NCI-H69 (cell line): ENCODE measurements at regions not wholly inside any gene's neighbourhood (a gene's known extent, or its start where the extent isn't known, plus 50 kb on each side); places are given as distances from the start of the nearest gene placed in this dataset.

Experiments
- DNase-seq: peaks from one replicate; lab custom pipeline; 2025; lab: John Stamatoyannopoulos, UW

GRCh38 chr7:115707258-115708012 lies 323.1 kb downstream of the TFEC start:
- DNase-seq, result peak; percentile 100

GRCh38 chr7:115704884-115705283 lies 325.7 kb downstream of the TFEC start:
- peak; percentile 90 for DNase-seq

- DNase-seq, result peak; percentile 76
Measured at GRCh38 chr7:115701141-115701540, 329.4 kb downstream of the TFEC start.

- DNase-seq, result no peak
Measured at GRCh38 chr7:115694424-115694823, 336.1 kb downstream of the TFEC start.

- no peak for DNase-seq
Measured at GRCh38 chr7:115693779-115694178, 336.8 kb downstream of the TFEC start.

- peak; percentile 59 for DNase-seq
Measured at GRCh38 chr7:115689941-115690340, 340.6 kb downstream of the TFEC start.

GRCh38 chr7:115683093-115683492 lies 347.5 kb downstream of the TFEC start:
- no peak for DNase-seq

- DNase-seq, result peak; percentile 77
Measured at GRCh38 chr7:115682507-115682906, 348.1 kb downstream of the TFEC start.

GRCh38 chr7:115680921-115681320 lies 349.6 kb downstream of the TFEC start:
- peak; percentile 99 for DNase-seq

GRCh38 chr7:115679976-115680375 lies 350.6 kb downstream of the TFEC start:
- DNase-seq, result peak; percentile 95

GRCh38 chr7:115679423-115679822 lies 351.1 kb downstream of the TFEC start:
- no peak for DNase-seq

- peak; percentile 98 for DNase-seq
Measured at GRCh38 chr7:115678086-115678982, 352.2 kb downstream of the TFEC start.

- DNase-seq, result peak; percentile 78
Measured at GRCh38 chr7:115676707-115677106, 353.9 kb downstream of the TFEC start.

- peak; percentile 95 for DNase-seq
Measured at GRCh38 chr7:115676080-115676479, 354.5 kb downstream of the TFEC start.

- DNase-seq, result peak; percentile 91
Measured at GRCh38 chr7:115674467-115675024, 356.0 kb downstream of the TFEC start.

GRCh38 chr7:115672024-115672423 lies 358.5 kb downstream of the TFEC start:
- DNase-seq, result no peak

- no peak for DNase-seq
Measured at GRCh38 chr7:115662676-115663075, 367.9 kb downstream of the TFEC start.

GRCh38 chr7:115662120-115662519 lies 368.4 kb downstream of the TFEC start:
- DNase-seq, result peak; percentile 71

GRCh38 chr7:115658223-115658622 lies 372.3 kb downstream of the TFEC start:
- no peak for DNase-seq

- DNase-seq, result no peak
Measured at GRCh38 chr7:115654384-115655214, 376.0 kb downstream of the TFEC start.

GRCh38 chr7:115649429-115649828 lies 381.1 kb downstream of the TFEC start:
- DNase-seq, result no peak

- DNase-seq, result no peak
Measured at GRCh38 chr7:115647712-115648111, 382.9 kb downstream of the TFEC start.
